ENCODE measurements at regions not wholly inside any gene's neighbourhood (a gene's known extent, or its start where the extent isn't known, plus 50 kb on each side); places are given as distances from the start of the nearest gene placed in this dataset.

- TF ChIP-seq EZH2 (IDR thresholded peaks at IDR 0.05; ENCODE audit: borderline replicate concordance, low read depth, low read length, severe bottlenecking) (no peak), CTCF (IDR thresholded peaks at IDR 0.05; ENCODE audit: extremely low read depth in 1 of 2, insufficient read depth in 1 of 2, low read depth in 1 of 2, low read length in 2 of 2) (no peak), POLR2A (IDR thresholded peaks at IDR 0.05; ENCODE audit: low read depth, low read length) (no peak), MAX (IDR thresholded peaks at IDR 0.05; ENCODE audit: insufficient read depth, insufficient read length) (no peak), POLR2AphosphoS5 (IDR thresholded peaks at IDR 0.05; ENCODE audit: insufficient read depth, low read depth, low read length) (no peak), JUN (IDR thresholded peaks at IDR 0.05; ENCODE audit: borderline replicate concordance, insufficient read depth, insufficient read length, low read depth) (no peak), MYC (IDR thresholded peaks at IDR 0.05; ENCODE audit: low read depth, low read length) (no peak), FOS (IDR thresholded peaks at IDR 0.05; ENCODE audit: borderline replicate concordance, insufficient read depth, low read length) (no peak)
These were observed 278.2 kb upstream of the CXXC4 start for GRCh38 chr4:104772849-104773248.

Data from endothelial cell of umbilical vein (primary cell).